DOHH2 (cell line): ENCODE measurements at regions not wholly inside any gene's neighbourhood (a gene's known extent, or its start where the extent isn't known, plus 50 kb on each side); places are given as distances from the start of the nearest gene placed in this dataset.

Source experiments
- H3F3A ChIP-seq: fragments of 200-600 bp; sonication (generic), shearing (Covaris generic); 2 replicates; pipeline ENCODE4 v1.6.0; 2016; ENCODE audit warnings: antibody characterized with exemption, mild to moderate bottlenecking; ENCODE audit not compliant: control insufficient read depth, insufficient read depth
- H3K27ac ChIP-seq: fragments of 200-600 bp; sonication (generic); 2 replicates; pipeline ENCODE4 v1.5.1; 2014; ENCODE audit warnings: low read depth, mild to moderate bottlenecking, low read length, moderate library complexity
- H3K27me3 ChIP-seq: fragments of 200-600 bp; sonication (generic); 2 replicates; pipeline ENCODE4 v1.6.1; 2014; ENCODE audit warnings: mild to moderate bottlenecking, low read length, mixed read lengths; ENCODE audit not compliant: control insufficient read depth
- H3K36me3 ChIP-seq: fragments of 200-600 bp; sonication (generic); 2 replicates; pipeline ENCODE4 v1.6.1; 2014; ENCODE audit warnings: mild to moderate bottlenecking, low read length, moderate library complexity, mixed read lengths; ENCODE audit not compliant: control insufficient read depth
- H3K4me1 ChIP-seq: fragments of 200-600 bp; sonication (generic); 2 replicates; pipeline ENCODE4 v1.6.1; 2014; ENCODE audit warnings: mild to moderate bottlenecking, low read length, mixed read lengths; ENCODE audit not compliant: control insufficient read depth
- H3K4me2 ChIP-seq: fragments of 200-600 bp; sonication (generic); 2 replicates; pipeline ENCODE4 v1.6.0; 2014; ENCODE audit warnings: mild to moderate bottlenecking, low read length, moderate library complexity
- H3K4me3 ChIP-seq: fragments of 200-600 bp; sonication (generic); 2 replicates; pipeline ENCODE4 v1.5.1; 2014; ENCODE audit warnings: mild to moderate bottlenecking, low read length, mixed read lengths
- H3K79me2 ChIP-seq: fragments of 200-600 bp; sonication (generic); 2 replicates; pipeline ENCODE4 v1.6.1; 2014; ENCODE audit warnings: mild to moderate bottlenecking, low read length, mixed read lengths; ENCODE audit not compliant: control insufficient read depth
- H3K9me2 ChIP-seq: fragments of 200-600 bp; sonication (generic); replicated peaks from 2 replicates; pipeline ENCODE4 v1.6.1; 2014; ENCODE audit warnings: mild to moderate bottlenecking, low read length, mixed read lengths; ENCODE audit not compliant: control insufficient read depth
- H3K9me3 ChIP-seq: fragments of 200-600 bp; sonication (generic); 2 replicates; pipeline ENCODE4 v1.6.1; 2014; ENCODE audit warnings: antibody characterized with exemption, low read length, mixed read lengths; ENCODE audit not compliant: control insufficient read depth, insufficient read depth
- H4K20me1 ChIP-seq: fragments of 200-600 bp; sonication (generic); 2 replicates; pipeline ENCODE4 v1.6.0; 2014; ENCODE audit warnings: low read depth, mild to moderate bottlenecking, antibody characterized with exemption, low read length, moderate library complexity; ENCODE audit not compliant: control insufficient read depth, insufficient read depth
- EZH2phosphoT487 ChIP-seq: fragments of 200-600 bp; sonication (generic); IDR thresholded peaks from 2 replicates; pipeline ENCODE4 v1.6.1; 2017; ENCODE audit warnings: borderline replicate concordance, mild to moderate bottlenecking, antibody characterized with exemption, low read length, moderate library complexity, mixed read lengths
- TF ChIP-seq, protein P1 (sequence below): fragments of 200-600 bp; sonication (generic); IDR thresholded peaks from one replicate; pipeline ENCODE4 v1.5.1; 2014; ENCODE audit warnings: antibody characterized with exemption, mild to moderate bottlenecking, low read depth, low read length; ENCODE audit not compliant: poor library complexity, severe bottlenecking

DNA sequence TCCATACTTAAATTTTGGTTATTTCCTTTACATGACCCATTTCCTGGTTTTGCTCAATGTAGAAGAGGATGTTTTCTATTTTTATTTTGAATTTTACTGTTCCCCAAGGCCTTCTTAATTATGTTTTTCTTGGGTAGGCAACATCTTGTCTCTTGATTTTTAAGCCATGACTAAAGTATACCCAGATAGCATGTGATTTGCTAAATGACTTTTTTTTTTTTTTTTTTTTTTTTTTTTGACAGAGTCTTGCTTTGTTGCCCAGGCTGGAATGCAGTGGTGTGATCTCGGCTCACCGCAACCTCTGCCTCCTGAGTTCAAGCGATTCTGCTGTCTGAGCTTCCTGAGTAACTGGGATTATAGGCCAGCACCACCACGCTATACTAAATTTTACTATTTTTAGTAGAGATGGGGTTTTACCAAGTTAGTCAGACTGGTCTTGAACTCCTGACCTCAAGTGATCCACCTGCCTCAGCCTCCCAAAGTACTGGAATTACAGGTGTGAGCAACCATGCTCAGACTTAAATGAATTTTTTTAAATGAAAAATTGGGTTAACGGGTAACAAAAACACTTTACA, 198.6 kb upstream of the DAB2 start:
- H3K4me3 ChIP-seq: no peak overlapping the region
- no peaks in the 10 kb centered on the region for H3K9me3 ChIP-seq
- H3K4me1 ChIP-seq: no peaks in the 10 kb centered on the region
- no peaks in the 10 kb centered on the region for H3K36me3 ChIP-seq
- H4K20me1 ChIP-seq: no peaks in the 10 kb centered on the region
- no peak overlapping the region for H3K4me2 ChIP-seq
- no peaks in the 10 kb centered on the region for H3K9me2 ChIP-seq
- no peaks in the 10 kb centered on the region for H3K79me2 ChIP-seq
- H3K27me3 ChIP-seq: no peaks in the 10 kb centered on the region
- TF ChIP-seq EZH2phosphoT487: no peak
- TF ChIP-seq, protein P1, sequence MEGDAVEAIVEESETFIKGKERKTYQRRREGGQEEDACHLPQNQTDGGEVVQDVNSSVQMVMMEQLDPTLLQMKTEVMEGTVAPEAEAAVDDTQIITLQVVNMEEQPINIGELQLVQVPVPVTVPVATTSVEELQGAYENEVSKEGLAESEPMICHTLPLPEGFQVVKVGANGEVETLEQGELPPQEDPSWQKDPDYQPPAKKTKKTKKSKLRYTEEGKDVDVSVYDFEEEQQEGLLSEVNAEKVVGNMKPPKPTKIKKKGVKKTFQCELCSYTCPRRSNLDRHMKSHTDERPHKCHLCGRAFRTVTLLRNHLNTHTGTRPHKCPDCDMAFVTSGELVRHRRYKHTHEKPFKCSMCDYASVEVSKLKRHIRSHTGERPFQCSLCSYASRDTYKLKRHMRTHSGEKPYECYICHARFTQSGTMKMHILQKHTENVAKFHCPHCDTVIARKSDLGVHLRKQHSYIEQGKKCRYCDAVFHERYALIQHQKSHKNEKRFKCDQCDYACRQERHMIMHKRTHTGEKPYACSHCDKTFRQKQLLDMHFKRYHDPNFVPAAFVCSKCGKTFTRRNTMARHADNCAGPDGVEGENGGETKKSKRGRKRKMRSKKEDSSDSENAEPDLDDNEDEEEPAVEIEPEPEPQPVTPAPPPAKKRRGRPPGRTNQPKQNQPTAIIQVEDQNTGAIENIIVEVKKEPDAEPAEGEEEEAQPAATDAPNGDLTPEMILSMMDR: no peak
- no peak overlapping the region for H3K27ac ChIP-seq
- no peaks in the 10 kb centered on the region for H3F3A ChIP-seq

DNA sequence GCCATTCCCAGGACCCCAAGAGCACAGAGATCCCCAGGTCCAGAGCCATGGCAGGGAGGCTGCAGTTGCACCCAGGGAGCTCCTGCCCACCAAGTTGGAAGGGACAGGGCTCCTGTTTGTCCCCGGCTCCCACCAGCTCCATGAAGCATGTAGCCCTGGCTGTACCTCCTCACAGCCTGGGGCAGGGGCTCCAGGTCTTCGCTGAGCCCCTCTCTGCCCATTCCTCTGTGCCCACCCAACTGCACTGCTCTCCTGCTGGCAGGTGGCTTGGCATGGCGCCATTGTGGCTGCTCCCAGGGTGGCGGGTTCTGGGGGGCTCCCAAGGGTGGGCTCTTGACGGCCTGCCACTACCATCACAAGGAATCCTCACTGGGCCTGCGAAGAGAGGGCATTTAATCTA, 197.5 kb upstream of the DAB2 start:
- Histone ChIP-seq H3K4me2 (no peak overlapping the region), H3K4me1 (no peaks in the 10 kb centered on the region), H3F3A (no peaks in the 10 kb centered on the region), H3K4me3 (no peak overlapping the region), H3K9me3 (no peaks in the 10 kb centered on the region), H4K20me1 (no peaks in the 10 kb centered on the region), H3K9me2 (no peaks in the 10 kb centered on the region), H3K27me3 (no peaks in the 10 kb centered on the region), H3K79me2 (no peaks in the 10 kb centered on the region), H3K36me3 (no peaks in the 10 kb centered on the region), H3K27ac (no peak overlapping the region)
- no peak for TF ChIP-seq EZH2phosphoT487
- TF ChIP-seq, protein P1: no peak

DNA sequence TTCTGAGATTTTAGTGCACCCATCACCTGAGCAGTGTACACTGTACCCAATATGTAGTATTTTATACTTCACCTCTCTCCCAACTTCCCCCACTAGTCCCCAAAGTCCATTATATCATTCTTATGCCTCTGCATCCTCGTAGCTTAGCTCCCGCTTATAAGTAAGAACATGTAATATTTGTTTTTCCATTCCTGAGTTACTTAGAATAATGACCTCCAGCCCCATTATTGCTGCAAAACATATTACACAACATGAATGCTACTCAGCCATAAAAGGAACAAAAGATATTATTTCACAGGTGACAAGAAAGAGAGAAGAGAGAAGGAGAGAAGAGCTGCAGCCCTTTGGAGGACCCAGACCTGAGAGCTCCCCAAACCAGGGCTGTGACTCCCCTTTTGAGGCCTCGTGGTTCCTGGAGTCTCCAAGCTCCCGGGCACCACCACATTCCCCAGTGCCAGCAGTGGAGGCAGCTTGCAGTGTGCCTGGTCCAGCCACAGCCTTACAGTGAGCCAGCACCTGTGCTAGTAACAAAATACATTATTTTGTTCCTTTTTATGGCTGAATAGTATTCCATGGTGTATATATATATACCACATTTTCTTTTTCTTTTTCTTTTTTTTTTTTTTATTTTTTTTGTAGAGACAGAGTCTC, 194.5 kb upstream of the DAB2 start:
- no peaks in the 10 kb centered on the region for H3K36me3 ChIP-seq
- no peaks in the 10 kb centered on the region for H4K20me1 ChIP-seq
- H3K27me3 ChIP-seq: no peaks in the 10 kb centered on the region
- no peaks in the 10 kb centered on the region for H3K9me2 ChIP-seq
- no peaks in the 10 kb centered on the region for H3K9me3 ChIP-seq
- no peaks in the 10 kb centered on the region for H3K4me1 ChIP-seq
- H3K27ac ChIP-seq: no peak overlapping the region
- TF ChIP-seq, protein P1: no peak
- no peak for TF ChIP-seq EZH2phosphoT487
- H3K4me3 ChIP-seq: no peak overlapping the region
- H3K79me2 ChIP-seq: no peaks in the 10 kb centered on the region
- no peak overlapping the region for H3K4me2 ChIP-seq
- no peaks in the 10 kb centered on the region for H3F3A ChIP-seq
